ENCODE measurements at regions not wholly inside any gene's neighbourhood (a gene's known extent, or its start where the extent isn't known, plus 50 kb on each side); places are given as distances from the start of the nearest gene placed in this dataset.

DNA sequence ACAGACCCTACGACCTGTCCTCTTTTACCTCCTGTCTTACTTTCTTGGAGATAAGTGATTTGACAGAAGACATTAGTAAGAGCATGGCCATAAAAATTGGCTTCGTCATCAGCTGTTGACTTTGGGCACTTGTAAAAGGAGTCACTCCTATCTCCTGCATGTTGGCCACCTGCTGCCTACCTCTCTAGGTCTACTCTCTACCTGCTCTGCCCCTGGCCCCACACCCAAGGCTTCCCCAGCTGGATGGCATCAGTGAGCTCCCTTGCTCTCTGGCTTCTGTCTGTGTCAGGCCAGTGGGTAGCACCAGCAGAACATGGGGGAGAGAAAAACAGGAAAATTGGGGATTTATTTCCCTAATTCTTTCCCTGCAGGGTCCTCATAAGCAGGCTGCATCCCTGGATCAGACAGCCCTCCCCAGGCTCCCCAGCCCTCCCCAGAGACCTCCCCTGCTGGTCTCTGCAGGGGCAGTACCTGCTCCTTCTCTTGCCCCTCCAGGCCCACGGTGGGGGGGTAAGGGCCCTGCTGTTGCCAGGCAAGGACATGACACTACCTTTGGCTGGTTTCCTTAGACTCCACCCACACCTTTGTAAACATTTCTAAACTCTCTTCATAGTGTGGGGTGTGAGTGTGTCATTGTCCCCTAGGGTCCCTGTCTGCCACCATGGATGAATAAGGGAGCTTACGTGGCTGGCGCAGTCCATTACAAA is 157.0 kb upstream of the NECTIN1 start:
- TF ChIP-seq RAD21 (conservative IDR thresholded peaks at IDR 0.05) (no peak), POLR2AphosphoS5 (IDR thresholded peaks at IDR 0.05) (no peak)
